B cell (primary cell): ENCODE measurements at regions not wholly inside any gene's neighbourhood (a gene's known extent, or its start where the extent isn't known, plus 50 kb on each side); places are given as distances from the start of the nearest gene placed in this dataset.

ENCODE experiments used
- EZH2 ChIP-seq: IDR thresholded peaks from 2 replicates; pipeline ENCODE4 v1.6.1; 2012; ENCODE audit warnings: borderline replicate concordance, low read depth, mild to moderate bottlenecking, moderate library complexity, low read length; ENCODE audit not compliant: insufficient read depth, poor library complexity, severe bottlenecking
- TF ChIP-seq, protein P1 (sequence below): fragments of 200-600 bp; IDR thresholded peaks from one replicate; pipeline ENCODE4 v1.8.0; 2022; ENCODE audit warnings: antibody characterized with exemption, mild to moderate bottlenecking

- TF ChIP-seq, protein P1, sequence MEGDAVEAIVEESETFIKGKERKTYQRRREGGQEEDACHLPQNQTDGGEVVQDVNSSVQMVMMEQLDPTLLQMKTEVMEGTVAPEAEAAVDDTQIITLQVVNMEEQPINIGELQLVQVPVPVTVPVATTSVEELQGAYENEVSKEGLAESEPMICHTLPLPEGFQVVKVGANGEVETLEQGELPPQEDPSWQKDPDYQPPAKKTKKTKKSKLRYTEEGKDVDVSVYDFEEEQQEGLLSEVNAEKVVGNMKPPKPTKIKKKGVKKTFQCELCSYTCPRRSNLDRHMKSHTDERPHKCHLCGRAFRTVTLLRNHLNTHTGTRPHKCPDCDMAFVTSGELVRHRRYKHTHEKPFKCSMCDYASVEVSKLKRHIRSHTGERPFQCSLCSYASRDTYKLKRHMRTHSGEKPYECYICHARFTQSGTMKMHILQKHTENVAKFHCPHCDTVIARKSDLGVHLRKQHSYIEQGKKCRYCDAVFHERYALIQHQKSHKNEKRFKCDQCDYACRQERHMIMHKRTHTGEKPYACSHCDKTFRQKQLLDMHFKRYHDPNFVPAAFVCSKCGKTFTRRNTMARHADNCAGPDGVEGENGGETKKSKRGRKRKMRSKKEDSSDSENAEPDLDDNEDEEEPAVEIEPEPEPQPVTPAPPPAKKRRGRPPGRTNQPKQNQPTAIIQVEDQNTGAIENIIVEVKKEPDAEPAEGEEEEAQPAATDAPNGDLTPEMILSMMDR = no peak
- TF ChIP-seq EZH2 = no peak
Measured at GRCh38 chr2:153641046-153641445, 162.5 kb upstream of the RPRM start.
